HCT116 (cell line): ENCODE measurements at regions not wholly inside any gene's neighbourhood (a gene's known extent, or its start where the extent isn't known, plus 50 kb on each side); places are given as distances from the start of the nearest gene placed in this dataset.

Experiments used
- CTCF ChIP-seq, 3 experiments: fragments of 200-600 bp in 1 of 3; sonication (generic) in 1 of 3; IDR thresholded peaks in 2 of 3; conservative IDR thresholded peaks in 1 of 3; 2 replicates each; pipeline ENCODE4 v1.5.1; 2012 to 2017; ENCODE audit warnings: low read depth in 2 of 3, low read length in 2 of 3, antibody characterized with exemption in 1 of 3, borderline replicate concordance in 1 of 3, control low read depth in 1 of 3, mild to moderate bottlenecking in 1 of 3, mixed read lengths in 1 of 3, mixed run types in 1 of 3, moderate library complexity in 1 of 3; ENCODE audit not compliant: insufficient read depth in 1 of 3
- EGR1 ChIP-seq: IDR thresholded peaks from 2 replicates; pipeline ENCODE4 v1.6.1; 2012; ENCODE audit warnings: low read depth
- EZH2 ChIP-seq: fragments of 200-600 bp; sonication (generic); IDR thresholded peaks from 2 replicates; pipeline ENCODE4 v1.6.1; 2017; ENCODE audit warnings: antibody characterized with exemption, mixed run types
- EZH2phosphoT487 ChIP-seq: fragments of 200-600 bp; IDR thresholded peaks from 2 replicates; pipeline ENCODE4 v1.6.1; 2018; ENCODE audit warnings: antibody characterized with exemption, borderline replicate concordance
- JUND ChIP-seq: IDR thresholded peaks from 2 replicates; pipeline ENCODE4 v1.6.1; 2012
- MAX ChIP-seq: IDR thresholded peaks from 2 replicates; pipeline ENCODE4 v1.6.1; 2012
- POLR2A ChIP-seq: IDR thresholded peaks from 2 replicates; pipeline ENCODE4 v1.7.0; 2011; ENCODE audit warnings: borderline replicate concordance; ENCODE audit not compliant: insufficient read depth, insufficient read length; ENCODE audit errors: extremely low read depth
- POLR2AphosphoS5 ChIP-seq: IDR thresholded peaks from 2 replicates; pipeline ENCODE4 v1.6.1; 2011; ENCODE audit warnings: mild to moderate bottlenecking, low read depth, low read length, moderate library complexity
- RAD21 ChIP-seq: IDR thresholded peaks from 2 replicates; pipeline ENCODE4 v1.6.1; 2012; ENCODE audit warnings: low read depth, mild to moderate bottlenecking
- REST ChIP-seq: IDR thresholded peaks from 2 replicates; pipeline ENCODE4 v1.6.1; 2012; ENCODE audit warnings: low read depth
- SRF ChIP-seq: IDR thresholded peaks from 2 replicates; pipeline ENCODE4 v1.6.1; 2012; ENCODE audit warnings: low read depth
- TCF7L2 ChIP-seq: IDR thresholded peaks from 2 replicates; pipeline ENCODE4 v1.7.0; 2011; ENCODE audit warnings: borderline replicate concordance, inconsistent platforms; ENCODE audit not compliant: insufficient read depth, insufficient read length; ENCODE audit errors: extremely low read depth
- ZBTB33 ChIP-seq: IDR thresholded peaks from 2 replicates; pipeline ENCODE4 v1.6.1; 2011; ENCODE audit warnings: mild to moderate bottlenecking, low read length, moderate library complexity; ENCODE audit not compliant: insufficient replicate concordance; ENCODE audit errors: extremely low read depth
- ZFX ChIP-seq: fragments of 450-650 bp; IDR thresholded peaks from 2 replicates; pipeline ENCODE4 v1.6.1; 2017

- TF ChIP-seq JUND (no peak), EZH2 (no peak), POLR2A (no peak), TCF7L2 (no peak), REST (no peak), CTCF (IDR thresholded peaks at IDR 0.05 in 2 of 3, conservative IDR thresholded peaks at IDR 0.05 in 1 of 3; ENCODE audit: borderline replicate concordance in 1 of 3, insufficient read depth in 1 of 3, low read depth in 2 of 3, low read length in 2 of 3) (no peak), RAD21 (no peak), ZBTB33 (no peak), ZFX (no peak), EGR1 (no peak), MAX (no peak), POLR2AphosphoS5 (no peak), EZH2phosphoT487 (no peak), SRF (no peak)
These were observed 198.5 kb downstream of the CYLD start for GRCh38 chr16:50940275-50940854.
